ELR (cell line): ENCODE measurements at regions not wholly inside any gene's neighbourhood (a gene's known extent, or its start where the extent isn't known, plus 50 kb on each side); places are given as distances from the start of the nearest gene placed in this dataset.

Source experiments
- DNase-seq: peaks from one replicate; pipeline ENCODE4 v3.0.0-alpha.2; 2015; ENCODE audit warnings: low read depth

GRCh38 chr3:193754719-193755118, 161.7 kb downstream of the OPA1 start:
- no peak for DNase-seq

GRCh38 chr3:193756536-193756935, 163.5 kb downstream of the OPA1 start:
- DNase-seq, result no peak

GRCh38 chr3:193757457-193757856, 164.4 kb downstream of the OPA1 start:
- no peak for DNase-seq

GRCh38 chr3:193761969-193762368, 169.0 kb downstream of the OPA1 start:
- DNase-seq, result no peak

- no peak for DNase-seq
Observed at GRCh38 chr3:193762657-193763056, 169.6 kb downstream of the OPA1 start.

GRCh38 chr3:193764959-193765358, 172.0 kb downstream of the OPA1 start:
- no peak for DNase-seq

- no peak for DNase-seq
Observed at GRCh38 chr3:193767353-193768069, 174.5 kb downstream of the OPA1 start.

- peak; percentile 61 for DNase-seq
Observed at GRCh38 chr3:193768070-193768394, 175.0 kb downstream of the OPA1 start.

GRCh38 chr3:193769437-193769836, 176.4 kb downstream of the OPA1 start:
- DNase-seq, result no peak

- no peak for DNase-seq
Observed at GRCh38 chr3:193771011-193771652, 178.1 kb downstream of the OPA1 start.

GRCh38 chr3:193771653-193772421, 178.8 kb downstream of the OPA1 start:
- DNase-seq, result no peak

- DNase-seq, result no peak
Observed at GRCh38 chr3:193772422-193772763, 179.4 kb downstream of the OPA1 start.

- no peak for DNase-seq
Observed at GRCh38 chr3:193773266-193774220, 180.5 kb downstream of the OPA1 start.

- DNase-seq, result no peak
Observed at GRCh38 chr3:193774272-193774915, 181.4 kb downstream of the OPA1 start.

GRCh38 chr3:193774916-193775285, 181.9 kb downstream of the OPA1 start:
- DNase-seq, result no peak

GRCh38 chr3:193775421-193776077, 182.5 kb downstream of the OPA1 start:
- no peak for DNase-seq

GRCh38 chr3:193776626-193777358, 183.8 kb downstream of the OPA1 start:
- DNase-seq, result no peak

GRCh38 chr3:193777524-193777923, 184.5 kb downstream of the OPA1 start:
- DNase-seq, result no peak

GRCh38 chr3:193778676-193779075, 185.7 kb downstream of the OPA1 start:
- DNase-seq, result no peak

- DNase-seq, result no peak
Observed at GRCh38 chr3:193779933-193780332, 186.9 kb downstream of the OPA1 start.
